Activated CD8-positive, alpha-beta T cell treated with anti-CD3 and anti-CD28 coated beads for 36 hours (primary cell): ENCODE measurements at regions not wholly inside any gene's neighbourhood (a gene's known extent, or its start where the extent isn't known, plus 50 kb on each side); places are given as distances from the start of the nearest gene placed in this dataset.

Source experiments
- ATAC-seq: fragments of 200-7000 bp; cut with Tn5 transposase; one replicate; pipeline ENCODE4 v1.10.0; 2021; ENCODE audit warnings: mild to moderate bottlenecking, moderate library complexity
- CTCF ChIA-PET: fragments of 350-600 bp; sonication (Branson Sonifier 250); formaldehyde crosslinking; loops from one replicate; lab custom pipeline; 2021; ENCODE audit warnings: antibody characterized with exemption; lab: Charles Lee
- POLR2A ChIA-PET: fragments of 350-600 bp; sonication (Branson Sonifier 250); formaldehyde crosslinking; loops from one replicate; lab custom pipeline; 2021; ENCODE audit warnings: antibody characterized with exemption; lab: Charles Lee
- DNase-seq: peaks from one replicate; pipeline ENCODE4 v3.0.0-alpha.2; 2020
- H3K27ac Mint-ChIP-seq: one replicate; pipeline ENCODE4 v1.8.0; 2021; ENCODE audit warnings: mild to moderate bottlenecking, mixed read lengths
- H3K27me3 Mint-ChIP-seq: one replicate; pipeline ENCODE4 v1.8.0; 2021; ENCODE audit warnings: mixed read lengths
- H3K36me3 Mint-ChIP-seq: one replicate; pipeline ENCODE4 v1.8.0; 2021; ENCODE audit warnings: low read depth, mixed read lengths
- H3K4me1 Mint-ChIP-seq: one replicate; pipeline ENCODE4 v1.8.0; 2021; ENCODE audit warnings: low read depth, mixed read lengths
- H3K4me3 Mint-ChIP-seq: one replicate; pipeline ENCODE4 v1.8.0; 2021; ENCODE audit warnings: mild to moderate bottlenecking, moderate library complexity, mixed read lengths
- H3K9me3 Mint-ChIP-seq: one replicate; pipeline ENCODE4 v1.8.0; 2021; ENCODE audit warnings: mixed read lengths
- intact Hi-C: fragments of 100-400 bp; cut with micrococcal nuclease; formaldehyde crosslinking; loops from one replicate; pipeline ENCODE4 v1.10.0; 2022
- TF ChIP-seq, protein P1 (sequence below): fragments of 200-600 bp; IDR thresholded peaks from one replicate; pipeline ENCODE4 v1.8.0; 2022; ENCODE audit warnings: antibody characterized with exemption, mild to moderate bottlenecking

DNA sequence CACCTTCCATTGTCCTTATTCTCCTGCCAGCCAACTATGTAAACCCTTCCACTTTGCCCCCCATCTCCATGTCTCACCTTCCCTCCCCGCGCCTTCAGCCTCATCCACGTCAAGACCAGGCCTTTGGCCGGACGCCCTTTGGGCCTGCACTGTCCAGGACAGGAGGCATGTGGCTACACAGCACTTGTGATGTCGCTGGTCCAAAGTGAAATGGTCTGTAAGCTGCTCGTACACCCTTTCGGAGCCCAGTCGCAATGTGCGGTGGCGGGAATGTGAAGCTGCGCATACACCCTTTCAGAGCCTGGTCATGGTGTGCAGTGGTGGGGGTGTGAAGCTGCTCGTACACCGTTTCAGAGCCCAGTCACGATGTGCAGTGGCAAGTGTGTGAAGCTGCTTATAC is 247.9 kb upstream of the RGS6 start:
- Mint-ChIP-seq H3K4me3 (no peak overlapping the region), H3K9me3 (no peaks in the 10 kb centered on the region), H3K4me1 (no peaks in the 10 kb centered on the region), H3K27ac (no peak overlapping the region), H3K27me3 (no peaks in the 10 kb centered on the region), H3K36me3 (peaks cover 28% of the 10 kb centered on the region)
- intact Hi-C loops, result no loop called here
- ATAC-seq (no peak), DNase-seq (no peak)
- TF ChIP-seq, protein P1, sequence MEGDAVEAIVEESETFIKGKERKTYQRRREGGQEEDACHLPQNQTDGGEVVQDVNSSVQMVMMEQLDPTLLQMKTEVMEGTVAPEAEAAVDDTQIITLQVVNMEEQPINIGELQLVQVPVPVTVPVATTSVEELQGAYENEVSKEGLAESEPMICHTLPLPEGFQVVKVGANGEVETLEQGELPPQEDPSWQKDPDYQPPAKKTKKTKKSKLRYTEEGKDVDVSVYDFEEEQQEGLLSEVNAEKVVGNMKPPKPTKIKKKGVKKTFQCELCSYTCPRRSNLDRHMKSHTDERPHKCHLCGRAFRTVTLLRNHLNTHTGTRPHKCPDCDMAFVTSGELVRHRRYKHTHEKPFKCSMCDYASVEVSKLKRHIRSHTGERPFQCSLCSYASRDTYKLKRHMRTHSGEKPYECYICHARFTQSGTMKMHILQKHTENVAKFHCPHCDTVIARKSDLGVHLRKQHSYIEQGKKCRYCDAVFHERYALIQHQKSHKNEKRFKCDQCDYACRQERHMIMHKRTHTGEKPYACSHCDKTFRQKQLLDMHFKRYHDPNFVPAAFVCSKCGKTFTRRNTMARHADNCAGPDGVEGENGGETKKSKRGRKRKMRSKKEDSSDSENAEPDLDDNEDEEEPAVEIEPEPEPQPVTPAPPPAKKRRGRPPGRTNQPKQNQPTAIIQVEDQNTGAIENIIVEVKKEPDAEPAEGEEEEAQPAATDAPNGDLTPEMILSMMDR, result no peak
- POLR2A ChIA-PET, result no interaction called here
- CTCF ChIA-PET, result no interaction called here

DNA sequence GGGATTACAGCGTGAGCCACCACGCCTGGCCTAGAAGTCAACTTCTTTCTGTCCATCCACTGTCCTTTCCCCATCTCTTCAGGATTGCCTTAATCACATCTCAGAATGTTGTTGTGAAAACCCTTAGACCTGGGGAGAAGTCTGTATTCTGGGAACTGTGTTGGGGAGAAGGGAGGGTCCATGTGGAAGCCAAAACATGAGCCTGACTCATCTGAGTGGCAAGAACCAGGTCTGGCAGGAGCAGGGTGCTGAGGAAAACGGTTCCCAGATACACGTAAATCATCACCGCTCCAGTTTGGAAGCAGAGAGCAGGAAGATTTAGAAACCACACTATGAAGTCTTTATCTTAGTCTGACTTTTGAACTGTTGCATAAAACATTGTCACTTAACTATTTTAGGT is 245.6 kb upstream of the RGS6 start:
- Mint-ChIP-seq H3K27ac (no peak overlapping the region), H3K9me3 (no peaks in the 10 kb centered on the region), H3K4me1 (no peaks in the 10 kb centered on the region), H3K36me3 (peaks cover 36% of the 10 kb centered on the region), H3K27me3 (no peaks in the 10 kb centered on the region), H3K4me3 (no peak overlapping the region)
- TF ChIP-seq, protein P1, result no peak
- no peak for ATAC-seq
- POLR2A ChIA-PET, result no interaction called here
- CTCF ChIA-PET, result no interaction called here
- intact Hi-C loops, result no loop called here
- DNase-seq, result no peak

DNA sequence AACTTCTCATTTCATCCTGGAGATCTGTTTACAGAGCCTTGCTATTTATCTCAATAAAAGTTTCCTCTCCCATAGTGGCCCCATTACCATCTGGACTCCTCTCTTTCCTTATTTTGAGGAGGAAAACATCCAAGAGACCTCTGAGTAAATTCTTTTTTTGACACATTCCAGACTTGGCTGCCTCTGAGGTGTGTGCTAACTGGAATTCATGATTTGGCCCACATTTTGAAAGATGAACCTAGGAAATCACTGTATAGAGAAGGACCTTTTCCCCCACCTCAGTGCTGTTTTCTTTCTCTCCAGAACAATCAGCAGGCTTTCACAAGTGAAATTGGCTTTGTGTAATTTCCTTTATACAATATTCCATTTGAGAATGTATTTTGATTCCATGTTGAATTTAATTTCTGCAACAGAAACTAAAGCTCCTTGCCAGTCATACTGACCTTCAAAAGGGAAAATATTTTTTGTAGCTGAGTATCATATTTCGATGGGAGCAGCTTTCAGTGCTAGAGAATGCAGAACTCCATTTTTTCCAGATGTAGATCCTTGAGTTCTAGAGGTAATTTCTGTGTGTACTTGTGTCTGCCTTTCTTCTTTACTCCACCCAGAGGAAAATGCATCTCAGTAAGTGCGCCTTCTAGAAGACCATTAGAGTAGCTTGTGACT is 244.9 kb upstream of the RGS6 start:
- no peak for DNase-seq
- Mint-ChIP-seq H3K9me3 (no peaks in the 10 kb centered on the region), H3K27ac (no peak overlapping the region), H3K36me3 (peaks cover 37% of the 10 kb centered on the region), H3K27me3 (no peaks in the 10 kb centered on the region), H3K4me3 (no peak overlapping the region), H3K4me1 (no peaks in the 10 kb centered on the region)
- ChIA-PET CTCF (no interaction called here), POLR2A (no interaction called here)
- TF ChIP-seq, protein P1, result no peak
- ATAC-seq, result no peak
- intact Hi-C loops, result no loop called here

DNA sequence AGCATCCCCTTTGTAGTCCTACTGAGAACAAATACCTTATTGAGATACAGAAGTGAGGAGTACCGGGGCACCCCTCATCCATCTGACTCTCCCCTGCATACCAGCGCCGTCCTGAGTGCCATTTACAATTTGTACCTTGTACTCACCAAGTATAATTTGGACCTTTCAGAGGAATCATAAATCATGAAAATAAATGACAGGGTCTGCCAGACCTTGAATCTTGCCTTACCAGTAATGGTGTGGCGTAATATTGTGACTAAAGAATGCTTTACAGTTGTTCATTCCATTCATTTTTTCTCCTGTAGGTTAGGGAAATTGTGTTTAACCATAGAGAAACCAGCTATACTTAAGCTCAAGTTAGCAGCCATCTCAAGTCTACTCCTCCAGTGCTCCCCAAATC is 243.7 kb upstream of the RGS6 start:
- DNase-seq, result no peak
- TF ChIP-seq, protein P1, result no peak
- ChIA-PET CTCF (no interaction called here), POLR2A (no interaction called here)
- no peak for ATAC-seq
- Mint-ChIP-seq H3K4me3 (no peak overlapping the region), H3K36me3 (peaks cover 37% of the 10 kb centered on the region), H3K27ac (peak overlapping the region; percentile 33), H3K9me3 (no peaks in the 10 kb centered on the region), H3K27me3 (no peaks in the 10 kb centered on the region), H3K4me1 (peaks cover 2% of the 10 kb centered on the region)
- intact Hi-C loops, result no loop called here

DNA sequence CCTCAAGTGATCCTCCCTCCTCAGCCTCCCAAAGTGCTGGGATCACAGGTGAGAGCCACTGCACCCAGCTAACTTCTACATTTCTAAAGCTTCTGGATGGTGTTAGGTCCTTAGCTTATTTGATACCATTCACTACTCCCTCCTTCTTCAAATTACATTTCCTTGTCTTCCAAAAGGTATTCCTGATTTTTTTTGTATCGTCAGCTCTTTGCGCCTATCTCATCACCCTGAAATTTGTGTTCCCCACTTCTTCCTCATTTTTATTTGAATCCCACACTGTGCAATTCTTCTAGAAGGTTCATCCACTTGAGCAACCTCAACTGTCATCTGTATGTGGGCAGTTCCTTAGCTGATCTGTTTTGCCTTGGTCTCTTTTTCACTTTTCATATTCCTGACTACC is 241.8 kb upstream of the RGS6 start:
- Mint-ChIP-seq H3K27ac (no peak overlapping the region), H3K9me3 (no peaks in the 10 kb centered on the region), H3K36me3 (peaks cover 34% of the 10 kb centered on the region), H3K4me1 (peaks cover 2% of the 10 kb centered on the region), H3K4me3 (no peak overlapping the region), H3K27me3 (no peaks in the 10 kb centered on the region)
- DNase-seq (no peak), ATAC-seq (no peak)
- TF ChIP-seq, protein P1, result no peak
- ChIA-PET POLR2A (interaction anchor here (0.6 to 1.3 kb wide), 3 partner anchors 11 to 577 kb away, joined by 3 to 5 read pairs (median 3); no protein-coding TSS in a partner anchor), CTCF (interaction anchor here (1.0 kb wide), 1 partner anchor 63 kb away, joined by 3 read pairs; no protein-coding TSS in a partner anchor)
- intact Hi-C loops, result no loop called here
